Skeletal muscle satellite cell (primary cell): ENCODE measurements at regions not wholly inside any gene's neighbourhood (a gene's known extent, or its start where the extent isn't known, plus 50 kb on each side); places are given as distances from the start of the nearest gene placed in this dataset.

ENCODE experiments used
- H3K27me3 ChIP-seq: 2 replicates; pipeline ENCODE4 v1.7.0; 2013; ENCODE audit warnings: low read length; ENCODE audit not compliant: control insufficient read depth, insufficient read depth
- H3K36me3 ChIP-seq: 2 replicates; pipeline ENCODE4 v1.7.0; 2013; ENCODE audit warnings: mild to moderate bottlenecking, control low read depth, low read length; ENCODE audit not compliant: insufficient read depth
- H3K4me1 ChIP-seq: 2 replicates; pipeline ENCODE4 v1.7.0; 2013; ENCODE audit warnings: low read length; ENCODE audit not compliant: control insufficient read depth, insufficient read depth
- H3K4me2 ChIP-seq: 2 replicates; pipeline ENCODE4 v1.7.0; 2013; ENCODE audit warnings: mild to moderate bottlenecking, low read length
- H3K4me3 ChIP-seq: 2 replicates; pipeline ENCODE4 v1.7.0; 2013; ENCODE audit warnings: low read length
- H3K9ac ChIP-seq: 2 replicates; pipeline ENCODE4 v1.7.0; 2013; ENCODE audit warnings: mild to moderate bottlenecking, low read depth, low read length, moderate library complexity
- H3K9me3 ChIP-seq: replicated peaks from 2 replicates; pipeline ENCODE4 v1.7.0; 2013; ENCODE audit warnings: mild to moderate bottlenecking, control low read depth, low read length

DNA sequence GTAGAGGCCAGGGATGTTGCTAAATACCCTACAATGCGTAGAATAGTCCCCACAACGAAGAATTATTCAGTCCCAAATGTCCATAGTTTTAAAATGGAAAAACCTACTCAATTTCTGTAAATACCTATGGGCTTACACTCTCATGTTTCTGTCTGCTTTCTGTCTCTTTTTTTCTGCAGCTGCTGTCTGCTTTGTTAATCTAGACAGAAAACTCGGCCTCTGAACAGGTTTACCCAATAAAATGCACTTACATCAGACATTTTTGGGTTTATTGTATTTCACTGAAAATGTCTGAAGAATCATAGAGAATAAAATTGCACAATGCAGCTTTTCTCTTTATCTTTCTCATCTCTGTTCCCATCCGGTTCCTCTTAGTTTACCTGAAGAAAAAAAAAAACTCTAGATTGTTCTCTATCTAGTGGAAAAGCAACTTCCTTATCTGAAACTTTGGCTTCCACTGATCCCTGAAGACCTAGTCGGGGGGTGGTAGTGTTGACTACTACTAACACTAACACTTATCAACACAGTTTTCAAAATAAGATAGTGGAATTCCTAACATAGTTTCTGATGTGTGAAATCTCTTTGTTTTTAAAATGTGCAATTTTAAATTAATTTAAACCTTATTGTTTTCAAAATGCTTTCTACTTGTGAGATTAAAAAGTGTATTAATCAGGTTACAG, 76.9 kb upstream of the CCDC190 start:
- H3K9me3 ChIP-seq = no peaks in the 10 kb centered on the region
- no peak overlapping the region for H3K4me3 ChIP-seq
- peaks cover 4% of the 10 kb centered on the region for H3K4me1 ChIP-seq
- no peak overlapping the region for H3K9ac ChIP-seq
- no peak overlapping the region for H3K4me2 ChIP-seq
- no peaks in the 10 kb centered on the region for H3K27me3 ChIP-seq
- no peaks in the 10 kb centered on the region for H3K36me3 ChIP-seq

- no peak overlapping the region for H3K4me3 ChIP-seq
- no peaks in the 10 kb centered on the region for H3K4me1 ChIP-seq
- H3K4me2 ChIP-seq = no peak overlapping the region
- H3K9ac ChIP-seq = no peak overlapping the region
- no peaks in the 10 kb centered on the region for H3K9me3 ChIP-seq
- no peaks in the 10 kb centered on the region for H3K27me3 ChIP-seq
- no peaks in the 10 kb centered on the region for H3K36me3 ChIP-seq
Observed at GRCh38 chr1:162930976-162931560, 70.1 kb upstream of the CCDC190 start.

DNA sequence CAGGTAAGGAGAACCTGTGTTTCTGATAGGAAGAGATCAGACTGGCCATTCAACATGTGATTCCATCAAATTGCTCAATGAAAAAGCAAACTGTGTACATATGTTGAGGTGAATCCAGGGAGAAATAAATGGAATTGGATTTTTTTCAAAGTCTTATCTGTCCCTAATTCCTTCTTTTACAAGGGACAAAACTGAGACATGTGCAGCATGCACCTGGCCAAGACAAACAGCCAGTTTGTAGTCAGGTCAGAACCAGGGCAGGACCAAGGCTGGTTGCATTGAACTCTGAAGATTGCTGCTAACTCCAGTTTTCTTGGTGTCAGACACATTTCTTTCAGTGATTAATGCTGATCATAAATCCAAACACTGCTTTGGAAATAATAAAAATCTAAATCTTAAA, 69.6 kb upstream of the CCDC190 start:
- H3K27me3 ChIP-seq = no peaks in the 10 kb centered on the region
- no peak overlapping the region for H3K9ac ChIP-seq
- no peaks in the 10 kb centered on the region for H3K4me1 ChIP-seq
- no peaks in the 10 kb centered on the region for H3K9me3 ChIP-seq
- H3K4me2 ChIP-seq = no peak overlapping the region
- no peak overlapping the region for H3K4me3 ChIP-seq
- no peaks in the 10 kb centered on the region for H3K36me3 ChIP-seq

DNA sequence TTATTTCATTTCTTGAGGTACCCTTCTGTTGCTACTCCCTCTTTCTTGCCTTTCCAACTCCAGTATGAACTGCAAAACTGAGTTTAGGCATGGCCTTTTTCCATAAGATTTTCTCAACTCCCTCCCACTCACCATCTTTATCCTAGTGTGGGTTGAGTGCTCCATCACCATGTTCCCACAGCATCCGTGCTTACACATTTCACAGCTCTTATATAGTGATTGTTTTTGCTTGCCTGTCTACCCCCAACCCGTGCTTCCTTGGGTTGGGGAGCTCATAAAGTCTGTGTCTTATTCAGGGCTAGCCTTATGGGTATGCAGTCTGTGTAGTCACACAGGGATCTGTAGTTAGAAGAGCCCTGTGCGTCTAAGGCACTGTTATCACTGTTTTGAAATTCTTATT, 68.2 kb upstream of the CCDC190 start:
- Histone ChIP-seq H3K4me1 (no peaks in the 10 kb centered on the region), H3K9me3 (no peaks in the 10 kb centered on the region), H3K4me2 (no peak overlapping the region), H3K9ac (no peak overlapping the region), H3K27me3 (no peaks in the 10 kb centered on the region), H3K4me3 (no peak overlapping the region), H3K36me3 (no peaks in the 10 kb centered on the region)

DNA sequence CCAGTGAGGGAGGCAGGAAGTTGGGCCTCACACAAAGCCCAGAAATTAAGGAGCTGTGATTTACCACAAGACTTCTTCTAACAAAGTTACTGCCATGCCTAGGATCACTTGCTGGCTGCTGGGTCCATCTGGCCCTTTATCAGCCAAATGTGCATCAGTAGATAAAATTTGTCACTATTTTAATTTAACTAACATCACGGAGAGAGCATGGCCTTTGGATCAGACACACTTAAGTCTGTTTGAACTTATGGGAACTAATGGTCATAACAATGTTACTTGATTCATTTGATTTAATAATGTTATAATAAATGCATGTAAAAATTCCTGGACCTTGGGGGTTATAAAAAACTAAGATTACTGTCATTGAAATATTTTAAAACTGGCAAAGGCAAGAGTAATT, 67.2 kb upstream of the CCDC190 start:
- no peaks in the 10 kb centered on the region for H3K36me3 ChIP-seq
- H3K9ac ChIP-seq = no peak overlapping the region
- no peak overlapping the region for H3K4me3 ChIP-seq
- H3K4me2 ChIP-seq = no peak overlapping the region
- no peaks in the 10 kb centered on the region for H3K9me3 ChIP-seq
- no peaks in the 10 kb centered on the region for H3K4me1 ChIP-seq
- no peaks in the 10 kb centered on the region for H3K27me3 ChIP-seq

GRCh38 chr1:162927421-162927820, 66.4 kb upstream of the CCDC190 start:
- Histone ChIP-seq H3K4me1 (peaks cover 1% of the 10 kb centered on the region), H3K36me3 (no peaks in the 10 kb centered on the region), H3K9me3 (no peaks in the 10 kb centered on the region), H3K4me2 (no peak overlapping the region), H3K27me3 (no peaks in the 10 kb centered on the region), H3K4me3 (no peak overlapping the region), H3K9ac (no peak overlapping the region)

- H3K4me1 ChIP-seq = peaks cover 6% of the 10 kb centered on the region
Observed at GRCh38 chr1:162926906-162927305, 65.9 kb upstream of the CCDC190 start.

DNA sequence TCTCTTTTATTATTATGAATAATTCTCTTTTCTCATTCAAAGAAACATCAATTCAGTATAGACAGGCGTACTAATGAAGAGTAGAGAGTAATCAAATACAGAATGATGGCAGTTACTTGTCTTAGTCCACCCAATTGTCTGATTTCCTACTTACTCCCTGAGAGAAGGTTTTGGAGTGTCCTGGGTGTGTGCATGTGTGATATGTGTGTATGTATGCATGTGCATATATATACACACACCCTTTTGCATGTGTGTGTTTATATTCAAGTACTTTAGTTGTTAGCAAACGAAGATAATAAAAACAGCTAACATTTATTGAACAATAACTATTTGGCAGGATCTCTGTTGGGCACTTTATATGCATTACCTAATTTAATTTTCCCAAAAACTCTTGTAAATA, 63.2 kb upstream of the CCDC190 start:
- no peak overlapping the region for H3K4me2 ChIP-seq
- no peak overlapping the region for H3K4me3 ChIP-seq
- no peaks in the 10 kb centered on the region for H3K36me3 ChIP-seq
- peaks cover 6% of the 10 kb centered on the region for H3K4me1 ChIP-seq
- no peaks in the 10 kb centered on the region for H3K27me3 ChIP-seq
- H3K9me3 ChIP-seq = no peaks in the 10 kb centered on the region
- H3K9ac ChIP-seq = no peak overlapping the region

More at GRCh38 chr1:162926906-162927305, 65.9 kb upstream of the CCDC190 start:
- no peak overlapping the region for H3K9ac ChIP-seq
- no peak overlapping the region for H3K4me3 ChIP-seq
- no peaks in the 10 kb centered on the region for H3K27me3 ChIP-seq
- H3K4me2 ChIP-seq = no peak overlapping the region
- H3K36me3 ChIP-seq = no peaks in the 10 kb centered on the region
- no peaks in the 10 kb centered on the region for H3K9me3 ChIP-seq

- no peak overlapping the region for H3K4me2 ChIP-seq
- no peaks in the 10 kb centered on the region for H3K36me3 ChIP-seq
- H3K9me3 ChIP-seq = no peaks in the 10 kb centered on the region
- H3K4me3 ChIP-seq = no peak overlapping the region
- H3K27me3 ChIP-seq = no peaks in the 10 kb centered on the region
- H3K4me1 ChIP-seq = peaks cover 8% of the 10 kb centered on the region
- no peak overlapping the region for H3K9ac ChIP-seq
Observed at GRCh38 chr1:162922201-162922600, 61.2 kb upstream of the CCDC190 start.

DNA sequence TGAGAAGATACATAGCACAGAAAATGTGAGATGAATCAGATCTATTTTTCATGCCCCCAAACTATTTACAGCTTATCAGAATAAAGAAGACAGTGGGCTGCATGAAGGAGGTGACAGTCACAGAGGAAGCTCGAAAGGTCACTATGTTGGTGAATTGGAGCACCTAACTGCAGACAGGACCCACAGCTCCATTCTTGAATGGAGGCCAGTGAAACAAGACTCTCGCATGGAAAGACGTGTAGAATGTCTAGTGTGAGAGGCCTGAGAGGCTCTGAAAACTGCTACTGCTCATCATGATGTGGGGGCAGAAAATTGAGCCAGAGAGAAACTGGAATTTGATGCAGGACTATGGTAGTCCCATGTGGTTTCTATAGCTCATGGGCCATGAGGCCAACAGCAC, 60.3 kb upstream of the CCDC190 start:
- Histone ChIP-seq H3K27me3 (no peaks in the 10 kb centered on the region), H3K9me3 (no peaks in the 10 kb centered on the region), H3K4me2 (no peak overlapping the region), H3K36me3 (no peaks in the 10 kb centered on the region), H3K4me1 (peaks cover 15% of the 10 kb centered on the region), H3K4me3 (no peak overlapping the region), H3K9ac (no peak overlapping the region)

- Histone ChIP-seq H3K4me3 (no peak overlapping the region), H3K4me2 (no peak overlapping the region), H3K36me3 (no peaks in the 10 kb centered on the region), H3K9me3 (no peaks in the 10 kb centered on the region), H3K4me1 (peaks cover 15% of the 10 kb centered on the region), H3K9ac (no peak overlapping the region), H3K27me3 (no peaks in the 10 kb centered on the region)
Observed at GRCh38 chr1:162919034-162919433, 58.1 kb upstream of the CCDC190 start.

- no peaks in the 10 kb centered on the region for H3K9me3 ChIP-seq
- no peak overlapping the region for H3K9ac ChIP-seq
- H3K27me3 ChIP-seq = no peaks in the 10 kb centered on the region
- H3K36me3 ChIP-seq = no peaks in the 10 kb centered on the region
- no peak overlapping the region for H3K4me3 ChIP-seq
- peaks cover 15% of the 10 kb centered on the region for H3K4me1 ChIP-seq
- no peak overlapping the region for H3K4me2 ChIP-seq
Observed at GRCh38 chr1:162918151-162918754, 57.3 kb upstream of the CCDC190 start.
